ENCODE measurements at regions not wholly inside any gene's neighbourhood (a gene's known extent, or its start where the extent isn't known, plus 50 kb on each side); places are given as distances from the start of the nearest gene placed in this dataset.

DNA sequence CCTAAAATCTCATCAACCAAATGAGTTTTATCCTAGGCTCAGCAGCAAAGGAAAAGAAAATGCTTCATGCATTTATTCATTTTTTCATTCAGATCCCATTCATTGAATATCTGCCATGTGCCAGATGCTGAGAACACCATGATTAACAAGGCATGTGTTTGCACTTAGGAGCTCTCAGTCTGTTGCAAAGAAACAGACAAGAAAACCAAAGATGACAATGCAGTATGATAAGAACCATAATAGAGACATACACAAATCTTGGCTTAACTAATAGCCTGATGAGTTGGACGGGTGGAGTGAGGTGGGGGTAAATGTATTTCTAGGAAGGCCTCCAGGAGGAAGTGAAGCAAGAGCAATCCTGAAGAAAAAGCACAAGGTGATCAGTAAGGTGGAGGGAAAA, 177.8 kb upstream of the SCN7A start:
- Histone ChIP-seq H3K79me2 (ENCODE audit: insufficient read depth, low read length) (no peaks in the 10 kb centered on the region), H3F3A (ENCODE audit: insufficient read depth, low read length) (no peaks in the 10 kb centered on the region), H4K20me1 (ENCODE audit: insufficient read depth, low read length) (no peaks in the 10 kb centered on the region), H3K9me2 (ENCODE audit: low read depth, low read length) (no peaks in the 10 kb centered on the region), H3K36me3 (ENCODE audit: insufficient read depth, low read length) (no peaks in the 10 kb centered on the region), H3K27me3 (ENCODE audit: insufficient read depth, low read length) (no peaks in the 10 kb centered on the region), H3K4me1 (ENCODE audit: insufficient read depth, low read length, severe bottlenecking) (no peaks in the 10 kb centered on the region), H3K9ac (ENCODE audit: low read length) (no peak overlapping the region), H3K9me3 (ENCODE audit: low read length) (no peaks in the 10 kb centered on the region), H2AFZ (ENCODE audit: low read length) (no peak overlapping the region), H3K27ac (ENCODE audit: low read depth, low read length, poor library complexity, severe bottlenecking) (no peak overlapping the region), H3K4me3 (ENCODE audit: low read depth, low read length, poor library complexity, severe bottlenecking) (no peak overlapping the region), H3K4me2 (ENCODE audit: low read length) (no peak overlapping the region)
- TF ChIP-seq EZH2 (IDR thresholded peaks at IDR 0.05; ENCODE audit: borderline replicate concordance, low read length): no peak
- TF ChIP-seq CTCF (IDR thresholded peaks at IDR 0.05; ENCODE audit: low read length): no peak

- Histone ChIP-seq H3K27ac (ENCODE audit: low read depth, low read length, poor library complexity, severe bottlenecking) (no peak overlapping the region), H3K27me3 (ENCODE audit: insufficient read depth, low read length) (no peaks in the 10 kb centered on the region), H3K4me1 (ENCODE audit: insufficient read depth, low read length, severe bottlenecking) (no peaks in the 10 kb centered on the region), H3F3A (ENCODE audit: insufficient read depth, low read length) (no peaks in the 10 kb centered on the region), H3K9me3 (ENCODE audit: low read length) (no peaks in the 10 kb centered on the region), H4K20me1 (ENCODE audit: insufficient read depth, low read length) (no peaks in the 10 kb centered on the region), H3K9me2 (ENCODE audit: low read depth, low read length) (no peaks in the 10 kb centered on the region), H3K9ac (ENCODE audit: low read length) (no peak overlapping the region), H3K36me3 (ENCODE audit: insufficient read depth, low read length) (no peaks in the 10 kb centered on the region), H3K4me3 (ENCODE audit: low read depth, low read length, poor library complexity, severe bottlenecking) (no peak overlapping the region), H3K4me2 (ENCODE audit: low read length) (no peak overlapping the region), H2AFZ (ENCODE audit: low read length) (no peak overlapping the region), H3K79me2 (ENCODE audit: insufficient read depth, low read length) (no peaks in the 10 kb centered on the region)
- TF ChIP-seq CTCF (IDR thresholded peaks at IDR 0.05; ENCODE audit: low read length) (no peak), EZH2 (IDR thresholded peaks at IDR 0.05; ENCODE audit: borderline replicate concordance, low read length) (no peak)
Measured at GRCh38 chr2:166671235-166671634, 177.2 kb upstream of the SCN7A start.

- TF ChIP-seq CTCF (IDR thresholded peaks at IDR 0.05; ENCODE audit: low read length) (no peak), EZH2 (IDR thresholded peaks at IDR 0.05; ENCODE audit: borderline replicate concordance, low read length) (no peak)
- Histone ChIP-seq H3K4me3 (ENCODE audit: low read depth, low read length, poor library complexity, severe bottlenecking) (no peak overlapping the region), H3K27ac (ENCODE audit: low read depth, low read length, poor library complexity, severe bottlenecking) (no peak overlapping the region)
Measured at GRCh38 chr2:166665991-166666940, 172.2 kb upstream of the SCN7A start.

More at GRCh38 chr2:166665991-166666940, 172.2 kb upstream of the SCN7A start:
- no peaks in the 10 kb centered on the region for H3K9me2 ChIP-seq (ENCODE audit: low read depth, low read length)
- no peak overlapping the region for H3K9ac ChIP-seq (ENCODE audit: low read length)
- no peak overlapping the region for H2AFZ ChIP-seq (ENCODE audit: low read length)
- H3K79me2 ChIP-seq (ENCODE audit: insufficient read depth, low read length): no peaks in the 10 kb centered on the region
- no peaks in the 10 kb centered on the region for H3K36me3 ChIP-seq (ENCODE audit: insufficient read depth, low read length)
- H4K20me1 ChIP-seq (ENCODE audit: insufficient read depth, low read length): no peaks in the 10 kb centered on the region
- no peaks in the 10 kb centered on the region for H3K4me1 ChIP-seq (ENCODE audit: insufficient read depth, low read length, severe bottlenecking)
- no peaks in the 10 kb centered on the region for H3K27me3 ChIP-seq (ENCODE audit: insufficient read depth, low read length)
- no peak overlapping the region for H3K4me2 ChIP-seq (ENCODE audit: low read length)
- no peaks in the 10 kb centered on the region for H3K9me3 ChIP-seq (ENCODE audit: low read length)
- H3F3A ChIP-seq (ENCODE audit: insufficient read depth, low read length): no peaks in the 10 kb centered on the region

Data from OCI-LY1 (cell line).